NCI-H345 treated with DMSO at 0.1 percent for 48 hours (cell line): ENCODE measurements at regions not wholly inside any gene's neighbourhood (a gene's known extent, or its start where the extent isn't known, plus 50 kb on each side); places are given as distances from the start of the nearest gene placed in this dataset.

Experiments used
- DNase-seq: peaks from one replicate; lab custom pipeline; 2025; ENCODE audit not compliant: unreplicated experiment; lab: John Stamatoyannopoulos, UW

GRCh38 chr2:238632181-238633060 is 205.7 kb downstream of the ASB1 start:
- DNase-seq, result no peak

DNA sequence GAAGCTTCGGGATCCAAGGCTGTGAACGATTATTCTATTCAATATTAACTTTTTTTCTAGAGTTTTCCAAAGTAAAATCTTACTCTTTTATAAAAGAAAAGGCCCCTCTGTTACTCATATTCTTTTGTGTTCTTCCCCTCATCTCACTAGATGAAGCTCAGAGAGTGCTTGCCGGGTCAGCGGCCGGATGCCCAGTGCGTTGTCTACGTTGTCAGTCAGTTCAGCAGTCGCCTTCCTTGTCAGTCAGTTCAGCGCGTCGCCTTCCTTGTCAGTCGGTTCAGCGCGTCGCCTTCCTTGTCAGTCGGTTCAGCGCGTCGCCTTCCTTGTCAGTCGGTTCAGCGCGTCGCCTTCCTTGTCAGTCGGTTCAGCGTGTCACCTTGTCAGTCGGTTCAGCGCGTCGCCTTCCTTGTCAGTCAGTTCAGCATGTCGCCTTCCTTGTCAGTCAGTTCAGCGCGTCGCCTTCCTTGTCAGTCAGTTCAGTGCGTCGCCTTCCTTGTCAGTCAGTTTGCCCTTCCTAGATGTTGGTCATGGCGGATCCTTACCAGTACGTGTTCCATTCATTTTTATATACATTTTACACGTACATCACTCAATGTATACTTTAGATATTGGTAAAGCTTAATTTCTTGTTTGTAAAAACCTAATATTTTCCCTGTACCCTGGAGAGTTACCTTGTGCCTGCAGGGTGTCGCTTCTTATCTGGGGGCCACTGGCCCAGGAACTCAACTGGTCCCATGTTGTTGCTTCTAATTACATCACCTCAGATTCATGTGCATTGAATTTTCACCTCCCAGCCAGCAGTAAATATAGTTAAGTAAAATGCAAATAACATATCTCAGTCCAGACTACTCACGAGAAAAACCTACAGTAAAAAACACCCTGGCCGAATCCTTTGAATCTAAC is 206.9 kb downstream of the ASB1 start:
- DNase-seq, result no peak

- DNase-seq, result no peak
Observed at GRCh38 chr2:238634701-238635357, 208.1 kb downstream of the ASB1 start.

DNA sequence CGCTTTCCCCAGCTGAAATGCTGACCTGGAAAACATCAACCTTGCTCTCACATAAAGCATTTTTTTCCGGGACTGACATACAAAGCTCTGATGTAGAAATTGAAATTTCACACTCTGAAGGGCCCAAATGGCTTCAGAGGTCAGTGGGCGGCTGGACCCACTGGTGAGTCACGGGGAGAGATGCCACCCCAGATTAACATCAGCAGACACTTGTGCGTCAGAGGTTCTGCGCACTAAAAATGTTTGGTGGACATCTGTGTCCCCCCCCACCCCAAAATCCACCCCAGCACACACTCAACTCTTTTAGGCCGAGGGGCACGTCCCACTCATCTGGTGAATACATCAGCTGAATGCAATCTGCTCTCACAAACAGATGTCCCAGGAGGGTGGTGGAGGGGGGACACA is 208.9 kb downstream of the ASB1 start:
- no peak for DNase-seq

- DNase-seq, result no peak
Observed at GRCh38 chr2:238636269-238637073, 209.7 kb downstream of the ASB1 start.

DNA sequence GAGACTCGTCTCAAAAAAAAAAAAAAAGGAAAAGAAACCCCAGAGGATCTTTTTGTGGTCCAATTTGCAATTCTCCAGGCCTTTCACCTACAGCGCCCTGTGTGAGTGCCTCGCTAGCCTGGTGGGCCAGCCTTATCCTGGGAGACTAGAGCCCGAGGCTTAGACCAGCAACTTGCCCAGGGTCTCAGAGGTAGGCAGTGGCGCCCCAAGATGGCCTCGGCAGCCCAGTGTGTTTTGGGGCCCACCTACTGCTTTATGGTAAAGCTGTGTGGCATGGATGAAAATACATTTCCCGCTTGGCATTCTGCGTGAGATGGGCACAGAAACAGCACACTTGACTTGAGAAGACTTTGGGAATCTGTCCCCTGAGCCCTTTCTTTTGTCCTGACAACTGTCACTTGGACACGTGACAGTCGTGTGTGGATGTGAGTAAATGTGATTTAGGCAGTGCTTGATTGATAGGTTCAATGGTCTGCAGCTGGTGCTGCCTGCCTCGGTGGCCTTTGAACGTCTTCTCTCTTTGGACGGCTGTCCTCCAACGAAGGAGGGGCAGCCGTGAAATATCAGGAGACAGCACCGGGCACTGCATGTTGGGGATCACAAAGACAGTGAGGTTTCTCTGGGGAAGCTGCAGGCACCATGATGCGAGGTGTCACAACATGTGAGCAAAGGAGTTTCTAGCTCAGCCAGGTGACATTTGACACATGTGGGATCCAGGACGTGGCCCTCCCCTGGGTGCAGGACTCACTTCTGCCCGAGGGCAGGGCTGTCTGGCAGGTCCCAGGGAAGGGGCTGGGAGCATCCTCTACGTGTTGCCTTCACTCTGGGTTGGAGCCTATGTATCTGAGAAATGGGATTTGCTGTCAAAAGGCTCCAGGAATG is 209.5 kb upstream of the TWIST2 start:
- DNase-seq, result no peak

- DNase-seq, result no peak
Observed at GRCh38 chr2:238638982-238639628, 208.8 kb upstream of the TWIST2 start.

- DNase-seq, result no peak
Observed at GRCh38 chr2:238640486-238640885, 207.4 kb upstream of the TWIST2 start.

DNA sequence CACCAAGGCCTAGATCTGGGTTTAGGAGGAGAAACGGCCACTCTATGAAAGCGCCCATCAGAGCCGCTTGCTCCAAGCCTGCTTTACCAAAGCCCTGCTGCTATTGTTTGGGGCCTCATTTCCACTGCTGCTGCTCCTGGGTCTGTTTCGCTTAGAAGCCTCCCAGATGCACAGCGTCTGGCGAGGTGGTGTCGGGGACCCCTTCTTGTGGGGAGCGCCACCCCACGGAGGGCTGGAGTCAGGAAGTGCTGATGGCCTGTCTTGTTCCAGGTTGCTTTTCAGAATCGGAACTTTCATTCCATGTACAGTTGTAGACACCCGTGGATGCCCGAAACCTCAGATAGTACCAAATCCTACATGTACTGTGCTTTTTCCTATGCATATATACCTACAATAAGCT is 204.9 kb upstream of the TWIST2 start:
- DNase-seq, result no peak

DNA sequence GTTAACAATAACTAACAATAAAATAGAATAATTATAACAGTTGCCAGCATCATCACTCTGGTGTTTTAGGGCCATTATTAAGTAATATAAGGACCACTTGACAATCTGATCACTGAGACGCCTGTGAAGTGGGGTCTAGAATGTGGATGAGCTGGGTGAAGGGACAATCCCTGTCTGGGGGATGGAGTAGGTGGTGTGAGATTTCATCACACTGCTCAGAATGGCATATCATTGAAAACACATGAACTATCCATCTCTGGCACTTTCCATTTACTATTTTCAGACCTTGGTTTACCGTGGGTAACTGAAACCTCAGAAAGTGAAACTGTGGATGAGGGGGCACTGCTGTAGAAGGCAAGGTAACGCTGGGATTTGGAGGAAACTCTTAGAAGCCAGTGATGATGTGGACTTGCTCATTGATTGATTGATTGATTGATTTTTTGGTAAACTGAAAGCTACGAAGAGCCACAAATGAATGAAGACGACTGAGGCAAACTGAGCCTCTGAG is 204.4 kb upstream of the TWIST2 start:
- DNase-seq, result no peak

DNA sequence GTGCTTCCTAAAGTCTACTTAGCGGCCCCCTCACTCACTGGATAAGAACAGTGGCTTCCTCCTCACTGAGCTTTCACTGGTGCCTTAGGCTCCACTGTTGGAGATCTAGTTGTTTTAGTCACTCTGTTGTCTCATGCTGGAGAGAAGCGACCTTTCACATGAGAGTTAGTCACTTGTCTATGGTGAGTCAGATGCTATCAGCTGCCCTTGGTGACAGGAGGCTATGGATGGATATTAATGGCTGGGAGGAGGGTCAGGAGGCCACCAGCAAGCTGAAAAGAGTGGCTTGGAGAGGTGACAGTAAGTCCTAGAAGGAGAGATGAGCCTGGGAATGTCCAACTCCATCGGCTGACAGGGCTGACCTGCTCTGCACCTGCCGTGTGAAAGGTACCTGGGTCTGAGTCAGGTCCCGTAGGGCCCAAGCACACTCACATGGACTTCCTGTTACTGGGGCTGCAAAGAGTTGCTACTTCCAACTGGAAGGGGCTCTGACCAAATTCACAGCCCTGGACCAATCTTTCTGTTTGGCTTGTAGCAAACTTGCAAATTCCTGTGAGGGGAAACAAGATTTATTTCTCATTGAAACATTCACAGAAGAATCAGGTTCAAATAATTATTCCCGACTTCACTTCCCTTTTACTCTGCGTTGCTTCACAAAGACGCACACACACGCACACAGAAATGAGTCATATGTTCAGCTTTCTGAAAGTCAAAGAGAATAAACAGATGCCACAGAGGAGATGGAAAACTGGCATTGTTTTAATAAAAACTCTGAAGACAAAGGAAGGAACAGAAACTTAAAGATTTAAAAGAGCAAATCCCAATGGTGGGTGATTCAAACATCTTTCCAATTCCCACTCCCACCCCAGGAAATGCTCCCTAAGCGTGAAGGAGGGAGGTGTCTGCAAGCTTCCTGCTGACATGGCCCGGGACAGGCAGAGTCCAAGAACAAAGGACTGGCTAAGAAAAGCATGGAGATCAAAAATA is 203.5 kb upstream of the TWIST2 start:
- DNase-seq, result no peak

DNA sequence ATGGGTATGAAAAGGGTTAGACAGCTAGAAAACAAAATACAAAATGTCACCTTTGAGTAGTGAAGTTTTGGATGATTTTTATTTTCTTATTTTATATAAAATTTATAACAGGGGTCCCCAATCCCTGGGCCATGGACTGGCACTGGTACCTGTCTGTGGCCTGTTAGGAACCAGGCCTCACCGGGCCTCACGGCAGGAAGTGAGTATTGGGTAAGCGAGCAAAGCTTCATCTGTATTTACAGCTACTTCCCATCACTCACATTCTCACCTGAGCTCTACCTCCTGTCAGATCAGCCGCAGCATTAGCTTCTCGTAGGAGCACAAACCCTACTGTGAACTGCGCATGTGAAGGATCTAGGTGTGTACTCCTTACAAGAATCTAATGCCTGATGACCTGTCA is 202.8 kb upstream of the TWIST2 start:
- no peak for DNase-seq

- no peak for DNase-seq
Observed at GRCh38 chr2:238645716-238646115, 202.2 kb upstream of the TWIST2 start.

- DNase-seq, result no peak
Observed at GRCh38 chr2:238646281-238646680, 201.6 kb upstream of the TWIST2 start.

DNA sequence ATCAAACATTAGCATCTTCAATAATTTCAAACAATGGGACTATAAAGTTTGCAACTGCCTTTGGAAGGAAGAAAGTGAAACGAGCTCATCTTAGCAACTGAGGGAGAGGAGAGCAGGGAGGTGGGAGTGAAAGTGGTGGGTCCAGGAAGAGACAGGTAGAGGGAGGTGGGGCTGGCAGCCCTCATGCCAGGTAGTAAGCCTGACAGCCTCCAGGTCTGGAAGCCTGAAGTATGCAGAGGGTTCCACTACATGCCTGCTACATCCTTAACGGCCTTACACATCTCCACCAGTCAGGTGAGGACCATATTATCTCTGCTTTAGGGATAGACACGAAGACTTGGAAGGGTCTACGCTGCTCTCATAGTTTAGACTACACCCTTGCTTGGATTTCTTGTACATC is 201.1 kb upstream of the TWIST2 start:
- DNase-seq, result no peak

- DNase-seq, result no peak
Observed at GRCh38 chr2:238649123-238649522, 198.8 kb upstream of the TWIST2 start.

DNA sequence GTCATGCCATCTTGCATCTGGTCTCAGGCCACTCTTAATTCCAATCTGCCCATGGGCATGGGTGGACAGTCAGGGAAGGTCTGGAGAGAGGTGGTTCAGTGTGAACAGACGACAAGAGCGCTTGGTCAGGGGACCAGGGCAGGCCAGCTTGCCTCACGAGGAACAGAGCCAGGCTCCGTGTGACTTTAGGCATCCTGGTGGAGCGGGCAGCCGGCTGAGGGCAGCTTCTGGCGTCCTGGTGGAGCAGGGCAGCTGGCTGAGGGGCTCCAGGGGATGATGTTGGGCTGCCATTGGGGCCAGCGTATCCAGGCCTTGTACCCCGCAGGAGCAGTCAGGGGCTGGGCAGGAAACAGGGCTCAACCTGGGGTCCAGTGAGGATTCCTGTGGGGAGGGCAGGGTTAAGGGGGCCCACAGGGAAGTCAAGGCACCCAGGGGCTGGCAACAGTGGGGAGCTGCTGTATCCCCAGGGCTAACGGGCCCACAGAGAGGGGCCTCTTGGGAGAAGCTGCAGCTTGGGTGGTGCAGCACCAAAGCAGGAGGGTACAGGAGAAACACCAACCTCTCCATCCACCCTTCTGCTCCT is 197.9 kb upstream of the TWIST2 start:
- no peak for DNase-seq
